GM18868 (cell line): ENCODE measurements at regions not wholly inside any gene's neighbourhood (a gene's known extent, or its start where the extent isn't known, plus 50 kb on each side); places are given as distances from the start of the nearest gene placed in this dataset.

ENCODE experiments used
- ATAC-seq: cut with Tn5 transposase; IDR thresholded peaks from one replicate; pipeline ENCODE4 v1.9.1; 2021; ENCODE audit warnings: mild to moderate bottlenecking, moderate library complexity; ENCODE audit not compliant: unreplicated experiment

GRCh38 chr15:36323615-36324014 lies 255.8 kb upstream of the CDIN1 start:
- no peak for ATAC-seq

GRCh38 chr15:36325206-36325605 lies 254.2 kb upstream of the CDIN1 start:
- ATAC-seq: no peak

GRCh38 chr15:36329592-36329991 lies 249.8 kb upstream of the CDIN1 start:
- no peak for ATAC-seq

- ATAC-seq: no peak
Observed at GRCh38 chr15:36330598-36330997, 248.8 kb upstream of the CDIN1 start.

GRCh38 chr15:36331531-36332275 lies 247.7 kb upstream of the CDIN1 start:
- no peak for ATAC-seq

- no peak for ATAC-seq
Observed at GRCh38 chr15:36332301-36332700, 247.1 kb upstream of the CDIN1 start.

- ATAC-seq: no peak
Observed at GRCh38 chr15:36332896-36333295, 246.5 kb upstream of the CDIN1 start.

GRCh38 chr15:36334059-36334458 lies 245.4 kb upstream of the CDIN1 start:
- no peak for ATAC-seq

GRCh38 chr15:36335224-36335623 lies 244.2 kb upstream of the CDIN1 start:
- ATAC-seq: no peak

GRCh38 chr15:36335659-36336058 lies 243.8 kb upstream of the CDIN1 start:
- no peak for ATAC-seq

- no peak for ATAC-seq
Observed at GRCh38 chr15:36344887-36345286, 234.5 kb upstream of the CDIN1 start.

- ATAC-seq: no peak
Observed at GRCh38 chr15:36347272-36347858, 232.1 kb upstream of the CDIN1 start.

GRCh38 chr15:36356466-36356865 lies 223.0 kb upstream of the CDIN1 start:
- ATAC-seq: no peak

- no peak for ATAC-seq
Observed at GRCh38 chr15:36356978-36357601, 222.3 kb upstream of the CDIN1 start.

- ATAC-seq: no peak
Observed at GRCh38 chr15:36358094-36358493, 221.3 kb upstream of the CDIN1 start.

GRCh38 chr15:36358523-36358922 lies 220.9 kb upstream of the CDIN1 start:
- no peak for ATAC-seq

- ATAC-seq: no peak
Observed at GRCh38 chr15:36359286-36359685, 220.1 kb upstream of the CDIN1 start.

- no peak for ATAC-seq
Observed at GRCh38 chr15:36361351-36361870, 218.0 kb upstream of the CDIN1 start.

GRCh38 chr15:36362509-36362915 lies 216.9 kb upstream of the CDIN1 start:
- no peak for ATAC-seq

- ATAC-seq: no peak
Observed at GRCh38 chr15:36363335-36363734, 216.1 kb upstream of the CDIN1 start.

GRCh38 chr15:36364377-36364776 lies 215.0 kb upstream of the CDIN1 start:
- ATAC-seq: no peak

- no peak for ATAC-seq
Observed at GRCh38 chr15:36365963-36366362, 213.5 kb upstream of the CDIN1 start.
